DMS114 treated with DMSO at 0.1 percent for 48 hours (cell line): ENCODE measurements at regions not wholly inside any gene's neighbourhood (a gene's known extent, or its start where the extent isn't known, plus 50 kb on each side); places are given as distances from the start of the nearest gene placed in this dataset.

Experiments used
- DNase-seq: peaks from one replicate; lab custom pipeline; 2025; ENCODE audit not compliant: unreplicated experiment; lab: John Stamatoyannopoulos, UW

- DNase-seq, result no peak
Measured at GRCh38 chr7:12120632-12121031, 90.5 kb upstream of the TMEM106B start.

GRCh38 chr7:12123172-12123571 is 87.9 kb upstream of the TMEM106B start:
- no peak for DNase-seq

GRCh38 chr7:12124028-12124427 is 87.1 kb upstream of the TMEM106B start:
- no peak for DNase-seq

GRCh38 chr7:12127455-12127854 is 83.6 kb upstream of the TMEM106B start:
- no peak for DNase-seq

GRCh38 chr7:12130609-12131008 is 80.5 kb upstream of the TMEM106B start:
- DNase-seq, result no peak

- DNase-seq, result no peak
Measured at GRCh38 chr7:12131122-12131521, 80.0 kb upstream of the TMEM106B start.

GRCh38 chr7:12133865-12134264 is 77.2 kb upstream of the TMEM106B start:
- no peak for DNase-seq

GRCh38 chr7:12136523-12136922 is 74.6 kb upstream of the TMEM106B start:
- DNase-seq, result no peak

- no peak for DNase-seq
Measured at GRCh38 chr7:12137283-12137682, 73.8 kb upstream of the TMEM106B start.

- DNase-seq, result no peak
Measured at GRCh38 chr7:12138421-12138820, 72.7 kb upstream of the TMEM106B start.

- DNase-seq, result no peak
Measured at GRCh38 chr7:12139416-12139815, 71.7 kb upstream of the TMEM106B start.

GRCh38 chr7:12146813-12147212 is 64.3 kb upstream of the TMEM106B start:
- no peak for DNase-seq

- DNase-seq, result no peak
Measured at GRCh38 chr7:12152196-12152918, 58.7 kb upstream of the TMEM106B start.

- DNase-seq, result no peak
Measured at GRCh38 chr7:12154119-12154518, 57.0 kb upstream of the TMEM106B start.

- no peak for DNase-seq
Measured at GRCh38 chr7:12157517-12157916, 53.6 kb upstream of the TMEM106B start.

- no peak for DNase-seq
Measured at GRCh38 chr7:12158334-12159060, 52.6 kb upstream of the TMEM106B start.

GRCh38 chr7:12161146-12161545 is 49.9 kb upstream of the TMEM106B start:
- no peak for DNase-seq
